Astrocyte (in vitro differentiated cells and primary cell): ENCODE measurements at regions not wholly inside any gene's neighbourhood (a gene's known extent, or its start where the extent isn't known, plus 50 kb on each side); places are given as distances from the start of the nearest gene placed in this dataset.

ENCODE experiments used
- DNase-seq: peaks from one replicate; pipeline ENCODE4 v3.0.0-alpha.2; 2010; ENCODE audit warnings: low read depth
- FAIRE-seq: peaks from 2 replicates; lab custom pipeline; 2011; peaks lifted over from hg19 to GRCh38; lab: Jason Lieb, UNC
- H2AFZ ChIP-seq: 2 replicates; pipeline ENCODE4 v1.6.0; 2012; ENCODE audit warnings: low read depth, low read length, inconsistent platforms
- H3K27ac ChIP-seq: 2 replicates; pipeline ENCODE4 v1.5.1; 2011; ENCODE audit warnings: low read depth, low read length, inconsistent platforms
- H3K27me3 ChIP-seq: 2 replicates; pipeline ENCODE4 v1.6.0; 2011; ENCODE audit warnings: low read length, inconsistent platforms; ENCODE audit not compliant: insufficient read depth
- H3K36me3 ChIP-seq: 2 replicates; pipeline ENCODE4 v1.5.1; 2011; ENCODE audit warnings: low read length, inconsistent platforms; ENCODE audit not compliant: insufficient read depth
- H3K4me1 ChIP-seq: 2 replicates; pipeline ENCODE4 v1.5.1; 2011; ENCODE audit warnings: low read length, inconsistent platforms; ENCODE audit not compliant: insufficient read depth
- H3K4me2 ChIP-seq: 2 replicates; pipeline ENCODE4 v1.6.0; 2012; ENCODE audit warnings: low read length, inconsistent platforms
- H3K4me3 ChIP-seq: 2 replicates; pipeline ENCODE4 v1.5.1; 2011; ENCODE audit warnings: low read depth, mild to moderate bottlenecking, low read length, inconsistent platforms; ENCODE audit not compliant: insufficient read depth
- H3K79me2 ChIP-seq: 2 replicates; pipeline ENCODE4 v1.6.0; 2012; ENCODE audit warnings: mild to moderate bottlenecking, low read length, inconsistent platforms; ENCODE audit not compliant: insufficient read depth
- H3K9ac ChIP-seq: 2 replicates; pipeline ENCODE4 v1.6.0; 2012; ENCODE audit warnings: mild to moderate bottlenecking, low read length, inconsistent platforms
- H3K9me3 ChIP-seq: 2 replicates; pipeline ENCODE4 v1.5.1; 2012; ENCODE audit warnings: low read depth, mild to moderate bottlenecking, low read length, inconsistent platforms; ENCODE audit not compliant: insufficient read depth
- H4K20me1 ChIP-seq: 2 replicates; pipeline ENCODE4 v1.6.0; 2012; ENCODE audit warnings: low read length, inconsistent platforms; ENCODE audit not compliant: insufficient read depth
- H3K27ac Mint-ChIP-seq: one replicate; pipeline ENCODE4 v1.8.0; 2021; ENCODE audit warnings: mild to moderate bottlenecking, mixed read lengths; ENCODE audit not compliant: unreplicated experiment
- H3K27me3 Mint-ChIP-seq: one replicate; pipeline ENCODE4 v1.8.0; 2021; ENCODE audit warnings: low read depth, mixed read lengths; ENCODE audit not compliant: unreplicated experiment
- H3K36me3 Mint-ChIP-seq: one replicate; pipeline ENCODE4 v1.8.0; 2021; ENCODE audit warnings: low read depth, mixed read lengths; ENCODE audit not compliant: unreplicated experiment
- H3K4me1 Mint-ChIP-seq: one replicate; pipeline ENCODE4 v1.8.0; 2021; ENCODE audit warnings: low read depth, mixed read lengths; ENCODE audit not compliant: unreplicated experiment
- H3K4me3 Mint-ChIP-seq: one replicate; pipeline ENCODE4 v1.8.0; 2021; ENCODE audit warnings: mild to moderate bottlenecking, moderate library complexity, mixed read lengths; ENCODE audit not compliant: unreplicated experiment
- H3K9me3 Mint-ChIP-seq: one replicate; pipeline ENCODE4 v1.8.0; 2021; ENCODE audit warnings: mild to moderate bottlenecking, mixed read lengths; ENCODE audit not compliant: unreplicated experiment
- CTCF ChIP-seq: IDR thresholded peaks from 2 replicates; pipeline ENCODE4 v1.5.1; 2011; ENCODE audit warnings: low read depth, mild to moderate bottlenecking, inconsistent platforms, low read length, moderate library complexity; ENCODE audit not compliant: insufficient read depth
- EZH2 ChIP-seq: IDR thresholded peaks from 2 replicates; pipeline ENCODE4 v1.6.1; 2012; ENCODE audit warnings: mild to moderate bottlenecking, low read length, inconsistent platforms; ENCODE audit not compliant: insufficient read depth

DNA sequence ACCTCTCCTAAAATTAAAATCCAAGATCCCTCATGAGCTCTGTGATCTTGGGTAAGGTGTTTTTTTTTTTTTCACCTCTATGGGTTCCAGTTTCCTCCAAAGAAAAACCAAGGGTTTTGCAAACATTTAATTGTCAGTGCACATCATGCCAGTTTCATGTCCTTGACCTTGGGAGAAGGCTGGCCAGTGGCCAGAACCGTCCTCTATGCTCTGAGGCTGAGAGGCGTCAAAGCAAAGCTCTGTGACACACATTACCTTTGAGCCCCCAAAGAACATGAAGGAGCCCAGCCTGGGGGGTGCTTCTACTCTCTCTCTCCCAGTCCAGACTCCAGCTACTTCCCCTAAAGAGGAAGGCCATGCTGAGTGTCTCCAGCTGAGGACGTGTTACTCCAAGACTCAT, 145.5 kb upstream of the TMEM132C start:
- Mint-ChIP-seq H3K4me3 (no peak overlapping the region), H3K27me3 (no peaks in the 10 kb centered on the region), H3K4me1 (no peaks in the 10 kb centered on the region), H3K9me3 (peaks cover 4% of the 10 kb centered on the region), H3K36me3 (no peaks in the 10 kb centered on the region), H3K27ac (no peak overlapping the region)
- FAIRE-seq = no peak
- Histone ChIP-seq H3K9ac (no peak overlapping the region), H3K4me1 (no peaks in the 10 kb centered on the region), H3K79me2 (no peaks in the 10 kb centered on the region), H3K4me2 (no peak overlapping the region), H2AFZ (no peak overlapping the region), H3K4me3 (no peak overlapping the region), H3K27ac (no peak overlapping the region), H4K20me1 (no peaks in the 10 kb centered on the region), H3K9me3 (peaks cover 21% of the 10 kb centered on the region), H3K27me3 (no peaks in the 10 kb centered on the region), H3K36me3 (no peaks in the 10 kb centered on the region)
- no peak for DNase-seq
- TF ChIP-seq EZH2 (no peak), CTCF (no peak)

GRCh38 chr12:128123096-128123495, 143.9 kb upstream of the TMEM132C start:
- no peak for DNase-seq
- FAIRE-seq = no peak
- no peak overlapping the region for H3K27ac Mint-ChIP-seq

More at GRCh38 chr12:128123096-128123495, 143.9 kb upstream of the TMEM132C start:
- H3K9me3 Mint-ChIP-seq = peaks cover 3% of the 10 kb centered on the region
- Histone ChIP-seq H3K36me3 (no peaks in the 10 kb centered on the region), H3K4me1 (no peaks in the 10 kb centered on the region), H3K79me2 (no peaks in the 10 kb centered on the region), H3K4me2 (no peak overlapping the region), H3K27ac (no peak overlapping the region), H3K9me3 (peaks cover 21% of the 10 kb centered on the region), H3K27me3 (no peaks in the 10 kb centered on the region), H4K20me1 (no peaks in the 10 kb centered on the region), H2AFZ (no peak overlapping the region), H3K4me3 (no peak overlapping the region), H3K9ac (no peak overlapping the region)
- H3K36me3 Mint-ChIP-seq = no peaks in the 10 kb centered on the region
- TF ChIP-seq CTCF (no peak), EZH2 (no peak)
- H3K27me3 Mint-ChIP-seq = no peaks in the 10 kb centered on the region
- no peak overlapping the region for H3K4me3 Mint-ChIP-seq
- H3K4me1 Mint-ChIP-seq = no peaks in the 10 kb centered on the region
